ENCODE measurements at regions not wholly inside any gene's neighbourhood (a gene's known extent, or its start where the extent isn't known, plus 50 kb on each side); places are given as distances from the start of the nearest gene placed in this dataset.

DNA sequence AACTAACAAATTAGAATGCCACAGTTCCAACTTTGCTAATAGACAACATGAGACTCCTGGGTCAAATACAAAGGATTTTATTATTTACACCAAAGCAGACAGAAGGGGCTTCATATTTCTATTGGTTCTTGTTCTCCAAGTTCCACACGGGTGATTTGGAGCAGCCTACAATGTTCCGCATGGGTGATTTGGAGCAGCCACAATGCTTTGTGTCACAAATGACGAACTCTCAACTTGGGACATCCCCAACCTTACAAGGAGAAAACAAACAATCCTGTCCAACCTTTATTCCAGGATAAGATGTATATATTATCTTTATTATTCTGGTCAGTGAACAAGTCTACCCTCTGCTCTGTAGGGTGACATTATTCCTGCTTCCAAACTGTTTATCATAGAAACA is 694.3 kb upstream of the MGAT4C start:
- TF ChIP-seq, protein P1, sequence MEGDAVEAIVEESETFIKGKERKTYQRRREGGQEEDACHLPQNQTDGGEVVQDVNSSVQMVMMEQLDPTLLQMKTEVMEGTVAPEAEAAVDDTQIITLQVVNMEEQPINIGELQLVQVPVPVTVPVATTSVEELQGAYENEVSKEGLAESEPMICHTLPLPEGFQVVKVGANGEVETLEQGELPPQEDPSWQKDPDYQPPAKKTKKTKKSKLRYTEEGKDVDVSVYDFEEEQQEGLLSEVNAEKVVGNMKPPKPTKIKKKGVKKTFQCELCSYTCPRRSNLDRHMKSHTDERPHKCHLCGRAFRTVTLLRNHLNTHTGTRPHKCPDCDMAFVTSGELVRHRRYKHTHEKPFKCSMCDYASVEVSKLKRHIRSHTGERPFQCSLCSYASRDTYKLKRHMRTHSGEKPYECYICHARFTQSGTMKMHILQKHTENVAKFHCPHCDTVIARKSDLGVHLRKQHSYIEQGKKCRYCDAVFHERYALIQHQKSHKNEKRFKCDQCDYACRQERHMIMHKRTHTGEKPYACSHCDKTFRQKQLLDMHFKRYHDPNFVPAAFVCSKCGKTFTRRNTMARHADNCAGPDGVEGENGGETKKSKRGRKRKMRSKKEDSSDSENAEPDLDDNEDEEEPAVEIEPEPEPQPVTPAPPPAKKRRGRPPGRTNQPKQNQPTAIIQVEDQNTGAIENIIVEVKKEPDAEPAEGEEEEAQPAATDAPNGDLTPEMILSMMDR (IDR thresholded peaks at IDR 0.05; ENCODE audit: insufficient read depth, low read depth, low read length), result no peak
- TF ChIP-seq EZH2 (IDR thresholded peaks at IDR 0.05; ENCODE audit: insufficient read depth, low read length), result no peak

All from astrocyte (in vitro differentiated cells and primary cell).